K562 (cell line): ENCODE measurements at regions not wholly inside any gene's neighbourhood (a gene's known extent, or its start where the extent isn't known, plus 50 kb on each side); places are given as distances from the start of the nearest gene placed in this dataset.

Source experiments
- ATAC-seq: fragments of 200-7000 bp; cut with Tn5 transposase; 3 replicates; pipeline ENCODE4 v1.9.1; 2020; ENCODE audit warnings: moderate library complexity
- BruUV-seq: library from RNA; stranded (reverse); fragments of 400-500 nt; replicated peaks from 2 replicates; lab custom pipeline; 2021; lab: Mats Ljungman, UMichigan
- CTCF ChIA-PET: fragments of 300-600 bp; formaldehyde crosslinking; extraction: SDS; loops from one replicate; lab custom pipeline; 2021; ENCODE audit warnings: low intra/inter-chr PET ratio; lab: Yijun Ruan, JAX
- POLR2A ChIA-PET: fragments of 300-600, 350-650 bp; sonication (Branson Sonifier 250); formaldehyde crosslinking; extraction: SDS; loops from one replicate; lab custom pipeline; 2021; ENCODE audit warnings: antibody characterized with exemption, inconsistent platforms; lab: Yijun Ruan, JAX
- DNase-seq, 4 experiments: peaks; one replicate each; pipeline versions ENCODE4 v3.0.0 to v3.0.0-alpha.2; 2011 to 2018; ENCODE audit warnings: low spot score in 3 of 4, mixed read lengths in 3 of 4; ENCODE audit errors: extremely low read depth in 1 of 4
- FAIRE-seq: peaks from 2 replicates; lab custom pipeline; 2011; peaks lifted over from hg19 to GRCh38; lab: Jason Lieb, UNC
- H2AFZ ChIP-seq: 2 replicates; pipeline ENCODE4 v1.6.0; 2011; ENCODE audit warnings: low read depth, low read length, control low read depth, inconsistent platforms
- H3K27ac ChIP-seq: fragments of 200-600 bp; 3 replicates; pipeline ENCODE4 v1.8.0; 2011; ENCODE audit warnings: low read depth, mild to moderate bottlenecking, control low read depth, inconsistent platforms, low read length, moderate library complexity, mixed read lengths; ENCODE audit errors: extremely low read depth
- H3K27me3 ChIP-seq, 2 experiments: fragments of 300-600 bp in 1 of 2; 2 replicates in 1 of 2; 3 replicates in 1 of 2; pipeline versions ENCODE4 v1.6.0 to v1.8.0; 2011; ENCODE audit warnings: inconsistent platforms in 2 of 2, low read length in 2 of 2, mild to moderate bottlenecking in 1 of 2, mixed read lengths in 1 of 2, moderate library complexity in 1 of 2; ENCODE audit not compliant: control insufficient read depth in 2 of 2, insufficient read depth in 2 of 2
- H3K36me3 ChIP-seq: fragments of 300-600 bp; 3 replicates; pipeline ENCODE4 v1.8.0; 2011; ENCODE audit warnings: mild to moderate bottlenecking, low read length, inconsistent platforms; ENCODE audit not compliant: control insufficient read depth, insufficient read depth
- H3K4me1 ChIP-seq, 2 experiments: fragments of 200-600 bp in 1 of 2; replicated peaks in 1 of 2; 2 replicates in 1 of 2; 3 replicates in 1 of 2; pipeline versions ENCODE4 v1.5.1 to v1.8.0; 2011; ENCODE audit warnings: inconsistent platforms in 2 of 2, low read length in 2 of 2, mild to moderate bottlenecking in 1 of 2, mixed read lengths in 1 of 2, moderate library complexity in 1 of 2; ENCODE audit not compliant: control insufficient read depth in 2 of 2, insufficient read depth in 2 of 2
- H3K4me2 ChIP-seq: 2 replicates; pipeline ENCODE4 v1.6.1; 2011; ENCODE audit warnings: low read length, control low read depth, inconsistent platforms, mixed read lengths; ENCODE audit not compliant: insufficient read depth
- H3K4me3 ChIP-seq: fragments of 200-600 bp; sonication (generic), shearing (Covaris generic); 2 replicates; pipeline ENCODE4 v1.5.1; 2016; ENCODE audit warnings: control low read depth, inconsistent platforms
- H3K79me2 ChIP-seq: fragments of 200-600 bp; 3 replicates; pipeline ENCODE4 v1.8.0; 2011; ENCODE audit warnings: low read length, inconsistent platforms; ENCODE audit not compliant: control insufficient read depth, insufficient read depth
- H3K9ac ChIP-seq, 2 experiments: 2 replicates each; pipeline versions ENCODE4 v1.6.0 to v1.6.1; 2011; ENCODE audit warnings: low read depth in 2 of 2, low read length in 2 of 2, control low read depth in 1 of 2, inconsistent platforms in 1 of 2, mild to moderate bottlenecking in 1 of 2, mixed read lengths in 1 of 2; ENCODE audit not compliant: insufficient read depth in 1 of 2
- H3K9me1 ChIP-seq: one replicate; pipeline ENCODE4 v1.6.0; 2011; ENCODE audit warnings: inconsistent platforms, mild to moderate bottlenecking, low read length, moderate library complexity; ENCODE audit not compliant: control insufficient read depth, insufficient read depth
- H3K9me3 ChIP-seq: replicated peaks from 2 replicates; pipeline ENCODE4 v1.5.1; 2011; ENCODE audit warnings: low read depth, low read length, inconsistent platforms; ENCODE audit not compliant: control insufficient read depth, insufficient read depth
- H4K20me1 ChIP-seq: replicated peaks from 2 replicates; pipeline ENCODE4 v1.6.1; 2011; ENCODE audit warnings: low read length, inconsistent platforms, mixed read lengths; ENCODE audit not compliant: control insufficient read depth, insufficient read depth
- CREB1 ChIP-seq, 2 experiments: sonication (generic) in 1 of 2; formaldehyde crosslinking in 1 of 2; IDR thresholded peaks; 2 replicates each; pipeline versions ENCODE4 v1.6.1 to v1.8.0; 2012 to 2022; ENCODE audit warnings: inconsistent platforms in 1 of 2, mild to moderate bottlenecking in 1 of 2, missing genetic modification reagents in 1 of 2, moderate library complexity in 1 of 2
- FOXK1 ChIP-seq: sonication (generic); formaldehyde crosslinking; IDR thresholded peaks from 2 replicates; pipeline ENCODE4 v1.8.0; 2022; ENCODE audit warnings: missing genetic modification reagents, mild to moderate bottlenecking, borderline replicate concordance
- HDAC2 ChIP-seq: fragments of 450-650 bp; IDR thresholded peaks from 2 replicates; pipeline ENCODE4 v1.6.1; 2016; ENCODE audit warnings: mild to moderate bottlenecking
- JUN ChIP-seq, 2 experiments: sonication (generic) in 1 of 2; formaldehyde crosslinking in 1 of 2; IDR thresholded peaks; 2 replicates each; pipeline versions ENCODE4 v1.6.1 to v1.8.0; 2012 to 2022; ENCODE audit warnings: borderline replicate concordance in 2 of 2, mild to moderate bottlenecking in 2 of 2, improper control_type of control experiment in 1 of 2, low read depth in 1 of 2, low read length in 1 of 2, missing genetic modification reagents in 1 of 2
- NUFIP1 ChIP-seq: fragments of 450-650 bp; IDR thresholded peaks from 2 replicates; pipeline ENCODE4 v1.6.1; 2018; ENCODE audit not compliant: partially characterized antibody
- U2AF1 ChIP-seq: fragments of 200-400 bp; formaldehyde crosslinking; optimal IDR thresholded peaks from 2 replicates; pipeline ENCODE3; 2017; ENCODE audit warnings: mild to moderate bottlenecking, low read depth, low read length, moderate library complexity
- ZC3H8 ChIP-seq: fragments of 450-650 bp; IDR thresholded peaks from 2 replicates; pipeline ENCODE4 v1.6.1; 2017
- WGBS: fragments of 100-300 bp; shearing (Covaris generic); methylation state at CpG from one replicate; pipeline ENCODE4 v1.1.6; 2016; ENCODE audit warnings: low coverage, mixed read lengths; ENCODE audit not compliant: insufficient coverage; ENCODE audit errors: missing lambda C conversion rate; 5-methylcytosine and 5-hydroxymethylcytosine counted together
- in situ Hi-C: fragments of 300-500 bp; cut with MboI; formaldehyde crosslinking; loops from 4 replicates; pipeline ENCODE4 v1.15.0; 2018; ENCODE audit warnings: inconsistent platforms, mixed read lengths
- intact Hi-C: fragments of 100-400 bp; cut with micrococcal nuclease; formaldehyde crosslinking; loops from 2 replicates; pipeline ENCODE4 v1.14.2; 2022
- TF ChIP-seq, protein P1 (sequence below): fragments of 450-650 bp; IDR thresholded peaks from 2 replicates; pipeline ENCODE4 v1.6.1; 2017; ENCODE audit warnings: mild to moderate bottlenecking, moderate library complexity
- TF ChIP-seq, protein P2 (sequence below): fragments of 250-450 bp; sonication (Bioruptor Pico); IDR thresholded peaks from 2 replicates; pipeline ENCODE4 v1.5.0; 2021

DNA sequence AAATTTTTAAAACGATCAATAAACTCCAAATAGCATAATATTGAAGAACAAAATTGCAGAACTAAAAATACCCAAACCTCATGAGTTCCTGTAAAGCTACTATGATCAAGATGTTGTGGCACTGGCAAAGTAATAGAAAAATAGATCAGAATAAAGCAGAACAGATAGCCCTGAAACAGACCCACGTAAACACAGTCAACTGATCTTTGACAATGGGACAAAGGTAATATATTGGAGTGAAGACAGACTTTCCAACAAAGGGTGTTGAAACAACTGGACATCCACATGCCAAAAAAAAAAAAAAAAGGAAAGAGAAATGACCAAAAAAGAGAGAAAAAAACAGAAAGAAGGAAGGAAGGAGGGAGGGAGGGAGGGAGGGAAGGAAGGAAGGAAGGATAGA is 138.7 kb downstream of the IRS2 start:
- Histone ChIP-seq H3K27me3 (no peaks in the 10 kb centered on the region), H3K4me1 (no peaks in the 10 kb centered on the region), H3K79me2 (no peaks in the 10 kb centered on the region), H3K4me2 (no peak overlapping the region), H3K36me3 (no peaks in the 10 kb centered on the region), H3K4me3 (no peak overlapping the region), H3K27ac (no peak overlapping the region), H2AFZ (no peak overlapping the region), H3K9ac (no peak overlapping the region), H3K9me3 (no peaks in the 10 kb centered on the region), H4K20me1 (no peaks in the 10 kb centered on the region), H3K9me1 (no peaks in the 10 kb centered on the region)
- no TSS peak for BruUV-seq
- ChIA-PET POLR2A (no interaction called here), CTCF (no interaction called here)
- intact Hi-C loops, result no loop called here
- DNase-seq (no peak), FAIRE-seq (no peak), ATAC-seq (no peak)
- 0% methylated on average over 2 of the region's 2 CpGs for WGBS
- TF ChIP-seq NUFIP1 (no peak), U2AF1 (no peak), ZC3H8 (no peak), CREB1 (IDR thresholded peaks at IDR 0.05) (no peak), CREB1 (CRISPR knock-in tag; IDR thresholded peaks at IDR 0.05) (no peak), FOXK1 (no peak), HDAC2 (no peak), JUN (IDR thresholded peaks at IDR 0.05; ENCODE audit: borderline replicate concordance, low read depth, low read length) (no peak), JUN (CRISPR knock-in tag; IDR thresholded peaks at IDR 0.05; ENCODE audit: borderline replicate concordance) (no peak)
- TF ChIP-seq, protein P1, sequence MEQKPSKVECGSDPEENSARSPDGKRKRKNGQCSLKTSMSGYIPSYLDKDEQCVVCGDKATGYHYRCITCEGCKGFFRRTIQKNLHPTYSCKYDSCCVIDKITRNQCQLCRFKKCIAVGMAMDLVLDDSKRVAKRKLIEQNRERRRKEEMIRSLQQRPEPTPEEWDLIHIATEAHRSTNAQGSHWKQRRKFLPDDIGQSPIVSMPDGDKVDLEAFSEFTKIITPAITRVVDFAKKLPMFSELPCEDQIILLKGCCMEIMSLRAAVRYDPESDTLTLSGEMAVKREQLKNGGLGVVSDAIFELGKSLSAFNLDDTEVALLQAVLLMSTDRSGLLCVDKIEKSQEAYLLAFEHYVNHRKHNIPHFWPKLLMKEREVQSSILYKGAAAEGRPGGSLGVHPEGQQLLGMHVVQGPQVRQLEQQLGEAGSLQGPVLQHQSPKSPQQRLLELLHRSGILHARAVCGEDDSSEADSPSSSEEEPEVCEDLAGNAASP, result no peak
- TF ChIP-seq, protein P2, sequence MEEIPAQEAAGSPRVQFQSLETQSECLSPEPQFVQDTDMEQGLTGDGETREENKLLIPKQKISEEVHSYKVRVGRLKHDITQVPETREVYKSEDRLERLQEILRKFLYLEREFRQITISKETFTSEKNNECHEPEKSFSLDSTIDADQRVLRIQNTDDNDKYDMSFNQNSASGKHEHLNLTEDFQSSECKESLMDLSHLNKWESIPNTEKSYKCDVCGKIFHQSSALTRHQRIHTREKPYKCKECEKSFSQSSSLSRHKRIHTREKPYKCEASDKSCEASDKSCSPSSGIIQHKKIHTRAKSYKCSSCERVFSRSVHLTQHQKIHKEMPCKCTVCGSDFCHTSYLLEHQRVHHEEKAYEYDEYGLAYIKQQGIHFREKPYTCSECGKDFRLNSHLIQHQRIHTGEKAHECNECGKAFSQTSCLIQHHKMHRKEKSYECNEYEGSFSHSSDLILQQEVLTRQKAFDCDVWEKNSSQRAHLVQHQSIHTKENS (CRISPR knock-in tag), result no peak
- in situ Hi-C loops, result no loop called here
